Esophagus muscularis mucosa (tissue), 4 donors: ENCODE measurements at regions not wholly inside any gene's neighbourhood (a gene's known extent, or its start where the extent isn't known, plus 50 kb on each side); places are given as distances from the start of the nearest gene placed in this dataset.

Experiments used
- DNase-seq: peaks from one replicate; pipeline ENCODE4 v3.0.0-alpha.2; 2017; ENCODE audit errors: extremely low spot score
- H3K27ac ChIP-seq, 4 donors: fragments of 200-600 bp; sonication (generic); replicated peaks in 1 of 4; 1 replicate in 3 of 4; 2 replicates in 1 of 4; pipeline ENCODE4 v1.5.1; 2016 to 2019; ENCODE audit warnings: mild to moderate bottlenecking in 1 of 4
- H3K27me3 ChIP-seq, 4 donors: fragments of 200-600 bp; sonication (generic); one replicate each; pipeline versions ENCODE4 v1.5.1 to v1.6.0; 2016 to 2019
- H3K36me3 ChIP-seq, 4 donors: fragments of 200-600 bp; sonication (generic); one replicate each; pipeline ENCODE4 v1.5.1; 2016 to 2019
- H3K4me1 ChIP-seq, 4 donors: fragments of 200-600 bp; sonication (generic); one replicate each; pipeline ENCODE4 v1.5.1; 2016 to 2019
- H3K4me3 ChIP-seq, 4 donors: fragments of 200-600 bp; sonication (generic); 1 replicate in 2 of 4; 2 replicates in 2 of 4; pipeline ENCODE4 v1.5.1; 2016 to 2019; ENCODE audit warnings: mild to moderate bottlenecking in 4 of 4, moderate library complexity in 1 of 4
- H3K9me3 ChIP-seq, 4 donors: fragments of 200-600 bp; sonication (generic); 1 replicate in 3 of 4; 2 replicates in 1 of 4; pipeline ENCODE4 v1.5.1; 2016 to 2019
- CTCF ChIP-seq, 3 experiments: fragments of 200-600 bp in 2 of 3; fragments of 450-650 bp in 1 of 3; sonication (generic) in 2 of 3; IDR thresholded peaks; one replicate each; pipeline ENCODE4 v1.5.1; 2017 to 2019; ENCODE audit warnings: antibody characterized with exemption in 3 of 3, mild to moderate bottlenecking in 2 of 3, moderate library complexity in 1 of 3
- EP300 ChIP-seq: sonication (generic); formaldehyde crosslinking; IDR thresholded peaks from one replicate; pipeline ENCODE4 v1.6.1; 2017; ENCODE audit warnings: antibody characterized with exemption
- POLR2A ChIP-seq: fragments of 450-650 bp; IDR thresholded peaks from one replicate; pipeline ENCODE4 v1.6.1; 2017; ENCODE audit warnings: antibody characterized with exemption, moderate library complexity, mild to moderate bottlenecking, low read depth
- POLR2AphosphoS5 ChIP-seq, 2 donors: sonication (generic); formaldehyde crosslinking; IDR thresholded peaks; one replicate each; pipeline ENCODE4 v1.6.1; 2017; ENCODE audit warnings: antibody characterized with exemption in 2 of 2
- WGBS: methylation state at CpG from one replicate; pipeline ENCODE4 v1.1.5; 2018; 5-methylcytosine and 5-hydroxymethylcytosine counted together
- intact Hi-C: fragments of 100-400 bp; cut with DNase I; formaldehyde crosslinking; loops from one replicate; pipeline ENCODE4 v1.15.1; 2023

DNA sequence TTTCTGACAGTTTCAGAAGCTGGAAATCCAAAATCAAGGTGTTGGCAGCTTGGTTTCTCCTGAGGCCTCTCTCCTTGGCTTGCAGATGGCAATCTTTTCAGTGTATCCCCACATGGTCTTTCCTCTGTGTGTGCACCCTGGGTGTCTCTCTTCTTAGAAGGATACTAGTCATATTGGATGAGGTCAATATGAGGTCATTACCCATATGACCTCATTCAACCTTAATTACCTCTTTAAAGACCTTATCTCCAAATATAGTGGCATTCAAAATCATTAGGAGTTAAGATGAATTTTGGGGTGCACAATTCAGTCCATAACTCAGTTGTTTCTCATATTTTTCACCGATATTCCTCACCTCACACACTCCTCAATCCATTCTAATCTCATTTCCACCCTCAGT lies 92.4 kb upstream of the TGM3 start:
- no peak overlapping the region for H3K27ac ChIP-seq
- peaks cover 0 to 32% (median 7%) of the 10 kb centered on the region in 4 donors for H3K27me3 ChIP-seq
- H3K9me3 ChIP-seq, result no peaks in the 10 kb centered on the region
- no peaks in the 10 kb centered on the region for H3K36me3 ChIP-seq
- TF ChIP-seq EP300 (no peak), POLR2A (no peak)
- no peak overlapping the region for H3K4me3 ChIP-seq
- WGBS, result 92% methylated on average over 1 of the region's 1 CpG
- intact Hi-C loops, result no loop called here
- no peak for DNase-seq
- peaks cover 13 to 14% (median 14%) of the 10 kb centered on the region in 4 donors for H3K4me1 ChIP-seq

DNA sequence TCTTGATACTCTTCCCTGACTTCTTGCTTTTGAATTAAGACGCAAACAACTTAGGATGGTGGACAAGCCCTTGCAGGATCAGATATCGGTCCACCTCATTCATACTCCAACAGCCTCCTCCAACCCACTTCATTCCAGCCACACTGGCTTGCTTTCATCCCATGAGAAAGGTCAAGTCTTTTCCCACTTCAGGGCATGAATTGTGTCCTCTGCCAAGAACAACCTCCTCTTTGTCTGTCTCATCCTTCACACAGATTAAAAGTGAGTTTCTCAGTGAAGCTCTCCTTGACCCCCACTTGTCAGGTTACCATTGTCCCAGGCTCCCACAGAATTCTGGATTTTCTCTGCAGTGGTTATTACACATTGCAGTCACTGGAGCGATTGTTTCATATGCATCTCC lies 91.8 kb upstream of the TGM3 start:
- Histone ChIP-seq H3K9me3 (no peaks in the 10 kb centered on the region), H3K4me1 (peaks cover 13 to 14% (median 14%) of the 10 kb centered on the region in 4 donors), H3K4me3 (no peak overlapping the region), H3K27me3 (peaks cover 3 to 38% (median 7%) of the 10 kb centered on the region in 4 donors), H3K27ac (no peak overlapping the region), H3K36me3 (no peaks in the 10 kb centered on the region)
- WGBS, result 87% methylated on average over 3 of the region's 3 CpGs
- no peak for DNase-seq
- TF ChIP-seq EP300 (no peak), POLR2AphosphoS5 (IDR thresholded peaks at IDR 0.05) (no peak), CTCF (IDR thresholded peaks at IDR 0.05) (no peak), POLR2A (no peak)
- intact Hi-C loops, result no loop called here

- peaks cover 3 to 68% (median 7%) of the 10 kb centered on the region in 4 donors for H3K27me3 ChIP-seq
- intact Hi-C loops, result loop anchor here (5.0 kb wide), 1 partner anchor 245 kb away; no protein-coding TSS in a partner anchor
Observed at GRCh38 chr20:2206957-2207769, 88.6 kb upstream of the TGM3 start.

GRCh38 chr20:2207770-2208097 lies 88.1 kb upstream of the TGM3 start:
- 15% methylated on average over 3 of the region's 17 CpGs for WGBS
- Histone ChIP-seq H3K27ac (no peak overlapping the region), H3K27me3 (peaks cover 3 to 71% (median 7%) of the 10 kb centered on the region in 4 donors), H3K4me3 (peak overlapping the region; percentile 51 to 64 (median 58)), H3K4me1 (peaks cover 13 to 14% (median 14%) of the 10 kb centered on the region in 4 donors), H3K9me3 (no peaks in the 10 kb centered on the region), H3K36me3 (no peaks in the 10 kb centered on the region)
- DNase-seq, result no peak
- intact Hi-C loops, result loop anchor here (5.0 kb wide), 1 partner anchor 245 kb away; no protein-coding TSS in a partner anchor
- TF ChIP-seq POLR2A (no peak), EP300 (no peak), CTCF (IDR thresholded peaks at IDR 0.05) (no peak), POLR2AphosphoS5 (IDR thresholded peaks at IDR 0.05) (no peak)

More at GRCh38 chr20:2206957-2207769, 88.6 kb upstream of the TGM3 start:
- Histone ChIP-seq H3K36me3 (no peaks in the 10 kb centered on the region), H3K4me3 (peak overlapping the region; percentile 51 to 64 (median 58)), H3K4me1 (peaks cover 13 to 14% (median 14%) of the 10 kb centered on the region in 4 donors), H3K27ac (no peak overlapping the region), H3K9me3 (no peaks in the 10 kb centered on the region)
- TF ChIP-seq POLR2AphosphoS5 (IDR thresholded peaks at IDR 0.05) (no peak), CTCF (IDR thresholded peaks at IDR 0.05) (peak; percentile 53 to 61 (median 59))
- no peak for DNase-seq
- WGBS, result 5% methylated on average over 30 of the region's 82 CpGs

DNA sequence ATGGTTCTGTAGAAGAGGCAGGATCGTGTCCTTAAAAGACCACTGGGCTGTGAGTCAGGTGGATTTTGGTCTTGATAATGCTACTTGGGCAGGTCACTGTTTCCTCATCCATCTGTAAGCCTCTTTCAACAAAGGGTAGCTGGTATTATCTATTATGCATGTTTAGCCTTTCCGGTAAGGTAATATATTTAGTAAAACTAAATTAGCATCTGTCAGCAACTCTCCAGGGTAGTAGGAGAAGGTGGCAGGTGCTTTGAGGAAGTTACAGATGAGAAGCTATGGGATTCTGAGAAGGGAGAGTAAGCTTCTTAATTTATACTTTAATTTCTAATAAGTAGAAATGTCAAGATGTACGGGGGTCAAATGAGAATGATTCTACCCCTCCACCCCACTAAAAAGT lies 86.9 kb upstream of the TGM3 start:
- 89% methylated on average over 3 of the region's 3 CpGs for WGBS
- peaks cover 13 to 14% (median 14%) of the 10 kb centered on the region in 4 donors for H3K4me1 ChIP-seq
- peaks cover 3 to 80% (median 7%) of the 10 kb centered on the region in 4 donors for H3K27me3 ChIP-seq
- H3K27ac ChIP-seq, result no peak overlapping the region
- no peaks in the 10 kb centered on the region for H3K9me3 ChIP-seq
- intact Hi-C loops, result loop anchor here (5.0 kb wide), 1 partner anchor 243 kb away; no protein-coding TSS in a partner anchor
- no peak for DNase-seq
- TF ChIP-seq POLR2A (no peak), CTCF (IDR thresholded peaks at IDR 0.05) (no peak), EP300 (no peak), POLR2AphosphoS5 (IDR thresholded peaks at IDR 0.05) (no peak)
- no peaks in the 10 kb centered on the region for H3K36me3 ChIP-seq
- no peak overlapping the region for H3K4me3 ChIP-seq
